HG03045 (cell line): ENCODE measurements at regions not wholly inside any gene's neighbourhood (a gene's known extent, or its start where the extent isn't known, plus 50 kb on each side); places are given as distances from the start of the nearest gene placed in this dataset.

Experiments
- ATAC-seq: cut with Tn5 transposase; IDR thresholded peaks from one replicate; pipeline ENCODE4 v1.9.1; 2021; ENCODE audit warnings: mild to moderate bottlenecking, moderate library complexity; ENCODE audit not compliant: unreplicated experiment

DNA sequence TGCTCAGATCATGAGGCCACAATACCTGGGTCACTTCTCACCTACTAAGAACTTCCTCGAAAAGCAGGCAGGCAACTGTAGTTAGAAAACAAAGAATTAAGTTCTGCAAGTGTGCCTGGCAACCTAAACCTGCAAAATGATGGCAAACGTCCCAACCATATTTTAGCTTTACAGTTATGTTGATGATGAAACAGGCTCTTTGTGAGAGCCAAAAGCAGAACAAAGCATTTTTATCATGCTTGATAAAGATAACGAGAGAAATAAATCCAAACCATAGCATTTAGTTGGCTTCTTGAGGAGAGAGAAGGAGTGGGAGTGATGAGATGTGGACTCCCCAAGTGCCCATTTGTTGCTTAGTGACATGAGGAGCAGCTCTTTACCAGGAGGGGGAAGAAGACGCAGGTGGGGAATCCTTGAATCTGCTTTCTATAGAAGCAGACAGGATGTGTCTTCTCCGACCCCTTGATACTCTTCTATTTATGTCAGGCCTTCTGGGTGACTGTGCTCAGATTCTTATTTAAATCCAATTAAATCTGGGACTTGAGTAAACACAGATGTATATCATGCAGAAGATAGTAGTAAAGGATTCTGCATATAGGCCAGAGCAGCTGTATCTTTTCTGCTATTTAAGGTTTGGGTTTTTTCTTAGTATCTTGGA is 221.2 kb downstream of the TMEM167A start:
- ATAC-seq, result no peak

DNA sequence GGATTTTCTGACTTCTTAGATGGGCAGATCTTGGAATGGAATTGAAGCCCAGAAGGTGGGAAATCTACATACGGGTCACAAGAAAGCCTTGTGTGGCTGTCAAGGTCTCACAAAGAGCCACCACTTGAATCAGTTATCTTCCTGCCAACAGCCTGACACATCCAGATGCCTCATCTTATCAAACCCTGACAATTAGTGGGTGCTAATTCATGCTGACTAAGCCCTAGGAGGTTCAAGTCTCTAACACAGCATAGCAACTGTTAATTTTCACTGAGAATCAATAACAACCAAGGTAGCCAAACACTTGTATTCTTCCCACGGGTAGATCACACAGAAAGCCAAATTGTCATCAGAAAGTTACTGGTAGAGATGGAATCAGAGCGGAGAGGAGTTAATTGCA is 222.2 kb downstream of the TMEM167A start:
- no peak for ATAC-seq

DNA sequence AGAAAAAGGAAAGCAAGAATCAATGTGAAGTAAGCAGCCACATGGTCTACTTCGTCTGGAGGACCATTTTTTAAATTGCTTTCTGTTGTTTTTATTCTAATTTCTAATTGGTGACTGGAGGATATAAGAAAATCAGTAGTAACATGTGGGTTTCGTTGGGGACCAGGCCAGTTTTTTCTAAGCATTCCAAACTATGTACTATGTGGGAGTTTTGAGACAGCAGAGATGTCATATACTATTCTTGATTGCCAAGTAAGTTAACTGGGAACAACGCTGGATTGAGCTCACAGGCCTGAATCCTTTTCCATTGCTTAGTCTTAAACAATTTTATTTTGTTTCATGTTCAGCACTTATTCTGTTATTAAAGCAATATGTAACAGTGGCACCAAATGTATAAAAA is 225.7 kb downstream of the TMEM167A start:
- ATAC-seq, result no peak

DNA sequence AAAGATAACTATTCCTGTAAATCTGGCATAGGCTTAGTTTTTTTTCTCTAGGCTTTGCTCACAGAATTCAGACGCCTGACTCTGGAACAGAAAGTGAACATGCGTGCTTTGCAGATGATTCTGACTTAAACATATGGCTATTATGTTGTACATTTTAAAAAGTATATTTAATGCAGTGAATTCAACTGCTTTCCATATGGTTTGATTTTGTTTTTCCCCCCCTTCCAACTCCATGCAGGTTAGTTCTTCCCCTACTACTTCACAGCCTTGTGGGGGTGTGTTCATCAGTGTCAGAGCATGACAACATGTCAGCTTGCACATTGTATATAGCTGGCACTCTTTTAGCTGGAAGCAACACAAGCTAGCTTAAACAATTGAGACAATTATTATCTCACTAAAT is 226.8 kb downstream of the TMEM167A start:
- no peak for ATAC-seq

DNA sequence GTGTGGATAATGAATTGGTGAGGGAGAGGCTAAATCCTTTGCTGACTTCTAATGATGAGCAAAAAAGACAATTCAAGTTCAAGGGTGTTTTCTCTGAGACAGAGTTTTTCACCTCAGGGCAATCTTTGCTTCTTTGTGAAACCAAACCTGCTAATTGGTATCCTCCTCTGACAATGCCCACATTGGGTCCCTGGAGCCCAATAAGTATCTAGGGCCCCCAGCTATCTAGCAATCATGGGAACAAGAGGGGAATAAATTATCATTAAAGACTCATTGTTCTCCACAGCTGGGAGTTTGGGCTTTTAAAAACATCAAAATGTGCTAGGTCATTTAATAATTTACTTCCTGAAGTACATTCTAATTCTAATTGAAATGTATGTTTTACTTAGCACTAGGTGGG is 227.3 kb downstream of the TMEM167A start:
- no peak for ATAC-seq

DNA sequence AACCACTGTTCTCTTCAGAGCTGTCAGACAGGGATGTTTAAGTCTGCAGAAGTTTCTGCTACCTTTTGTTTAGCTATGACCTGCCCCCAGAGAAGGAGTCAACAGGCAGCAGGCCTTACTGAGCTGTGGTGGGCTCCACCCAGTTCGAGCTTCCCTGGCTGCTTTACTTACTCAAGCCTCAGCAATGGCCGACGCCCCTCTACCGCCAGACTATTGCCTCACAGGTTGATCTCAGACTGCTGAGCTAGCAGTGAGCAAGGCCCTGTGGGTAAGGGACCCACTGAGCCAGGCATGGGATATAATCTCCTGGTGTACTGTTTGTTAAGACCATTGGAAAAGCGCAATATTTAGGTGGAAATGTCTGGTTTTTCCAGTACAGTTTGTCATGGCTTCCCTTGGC is 229.6 kb downstream of the TMEM167A start:
- no peak for ATAC-seq

DNA sequence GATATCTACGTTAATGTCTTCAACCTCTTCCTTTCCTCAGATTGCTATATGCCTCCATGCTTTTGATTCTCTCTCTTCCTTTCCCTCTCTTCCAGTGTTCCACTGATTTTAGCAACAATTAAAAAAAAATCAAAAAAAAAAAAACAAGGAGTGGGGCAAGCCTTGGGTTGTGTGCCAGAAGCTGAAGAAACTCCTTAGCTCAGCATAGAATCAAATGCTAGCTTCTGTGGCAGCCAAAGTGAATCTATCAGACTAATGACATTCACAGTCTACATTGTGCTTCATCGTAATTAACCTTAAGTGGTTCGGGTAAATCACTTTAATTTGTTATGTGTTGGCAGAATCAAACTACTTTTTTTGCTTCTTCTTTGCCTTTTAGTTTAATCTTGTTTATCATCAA is 237.3 kb downstream of the TMEM167A start:
- ATAC-seq, result no peak

DNA sequence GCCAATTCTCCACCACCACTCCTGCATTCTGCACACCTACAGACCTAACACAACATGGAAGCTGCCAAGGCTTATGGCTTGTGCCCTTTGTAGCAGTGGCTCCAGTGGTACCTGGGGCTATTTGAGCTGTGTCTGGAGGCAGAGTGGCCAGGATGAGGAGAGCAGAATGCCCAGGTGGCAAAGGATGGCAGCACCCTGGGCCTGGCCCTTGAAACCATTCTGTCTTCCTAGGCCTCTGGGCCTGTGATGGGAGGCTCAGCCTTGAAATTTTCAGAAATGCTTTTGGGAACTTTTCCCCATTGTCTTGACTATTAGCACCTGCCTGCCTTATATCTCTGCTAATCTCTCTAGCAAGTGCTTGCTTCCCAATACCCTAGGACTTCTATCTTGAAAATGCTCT is 241.7 kb downstream of the TMEM167A start:
- no peak for ATAC-seq

DNA sequence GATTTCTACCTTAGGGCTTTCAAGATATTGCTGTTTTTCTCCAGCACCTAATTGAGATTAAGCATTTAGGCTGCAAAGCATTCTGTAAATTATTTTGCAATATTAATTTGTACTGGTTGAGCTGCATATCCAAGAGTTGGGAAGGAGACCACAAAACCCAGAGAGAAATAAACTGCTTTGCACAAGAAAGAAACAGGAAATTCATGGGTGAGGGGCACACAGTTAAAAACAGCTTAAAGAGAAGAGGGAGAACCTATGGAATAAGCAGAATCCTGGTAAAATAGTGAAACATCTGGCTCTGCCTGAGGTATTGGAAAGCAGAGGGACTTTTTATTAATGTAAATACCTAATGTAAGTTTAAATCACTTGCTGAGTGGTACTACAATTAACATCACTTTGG is 243.0 kb downstream of the TMEM167A start:
- no peak for ATAC-seq

DNA sequence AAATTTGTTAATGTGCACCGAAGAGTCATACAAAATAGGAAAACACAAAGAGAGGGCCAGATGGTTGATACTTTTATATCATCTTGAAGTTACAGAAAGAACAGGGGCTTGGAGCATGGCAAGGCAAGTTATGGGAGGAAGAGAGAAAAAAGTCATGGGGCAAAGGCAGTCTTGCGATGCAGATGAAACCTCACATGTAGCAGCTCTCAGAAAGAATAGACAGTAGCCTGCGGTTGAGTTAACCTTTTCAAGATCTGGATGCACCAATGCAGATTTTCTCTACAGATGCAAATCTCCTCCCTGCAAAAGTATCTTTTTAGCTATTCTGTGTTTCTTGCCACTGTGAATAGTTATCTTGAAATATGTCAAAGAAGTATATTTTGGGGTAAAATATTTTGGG is 243.9 kb downstream of the TMEM167A start:
- no peak for ATAC-seq

DNA sequence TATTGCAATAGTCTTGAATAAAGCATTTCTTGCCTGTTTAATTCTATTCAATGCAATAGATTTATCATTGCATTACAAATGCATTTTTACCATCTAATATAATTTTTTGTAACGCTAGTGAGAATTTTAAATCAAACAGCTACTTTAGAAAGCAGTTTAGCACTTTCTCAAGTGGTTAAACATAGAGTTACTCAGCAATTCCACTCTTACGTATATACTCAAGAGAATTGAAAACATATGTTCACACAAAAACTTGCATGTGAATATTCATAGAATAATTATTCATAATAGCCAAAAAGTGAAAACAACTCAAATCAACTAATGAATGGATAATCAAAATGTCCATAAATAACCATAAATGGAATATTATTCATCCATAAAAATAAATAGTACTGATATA is 244.7 kb downstream of the TMEM167A start:
- no peak for ATAC-seq

DNA sequence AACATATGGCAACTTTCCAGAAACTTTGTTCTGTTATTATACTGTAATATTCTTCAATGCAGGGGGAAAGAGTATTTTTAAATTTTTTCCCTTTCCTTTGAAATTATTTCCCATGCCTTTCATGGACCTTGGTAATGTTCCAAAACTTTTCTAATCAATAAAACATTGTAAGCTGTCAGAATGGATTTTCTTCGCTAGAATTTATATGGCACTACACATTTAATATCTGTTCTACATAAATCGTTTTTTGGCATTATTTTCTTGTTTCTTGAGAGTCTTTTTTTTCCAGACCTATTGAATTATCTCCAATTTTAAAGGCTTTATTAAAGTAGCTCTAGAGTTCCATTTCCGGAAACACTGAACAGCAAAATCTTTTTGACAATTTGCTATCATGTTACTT is 249.0 kb downstream of the TMEM167A start:
- ATAC-seq, result no peak

DNA sequence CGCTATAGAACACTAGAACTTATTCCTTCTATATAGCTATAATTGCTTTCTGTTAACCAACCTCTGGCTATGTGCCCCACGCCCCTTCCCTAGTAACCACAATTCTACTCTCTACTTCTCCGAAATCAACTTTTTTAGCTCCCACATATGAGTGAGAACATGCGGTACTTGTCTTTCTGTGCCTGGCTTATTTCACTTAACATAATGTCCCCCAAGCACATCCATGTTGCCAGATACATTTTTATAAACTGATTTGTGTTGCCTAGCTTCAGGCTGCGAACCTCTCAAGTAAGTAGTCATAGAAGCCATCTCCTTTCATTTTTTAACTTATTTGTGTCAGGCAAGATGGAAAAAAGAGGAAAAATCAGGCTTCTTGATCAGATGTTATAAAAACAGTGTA is 249.5 kb downstream of the TMEM167A start:
- ATAC-seq, result no peak

DNA sequence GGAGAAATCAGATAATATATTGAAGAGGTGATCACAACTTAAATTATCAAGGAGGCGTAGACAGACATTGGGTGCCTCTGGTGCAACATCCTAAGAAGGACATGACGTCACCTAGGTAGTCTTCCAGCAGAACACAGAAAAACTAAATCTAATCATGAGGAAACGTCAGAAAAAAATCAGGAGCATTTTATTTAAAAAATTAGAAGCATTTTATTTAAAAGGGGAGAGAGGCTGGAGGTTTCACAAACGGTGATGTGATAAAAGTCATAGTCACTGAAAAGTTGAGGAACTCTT is 254.6 kb downstream of the TMEM167A start:
- no peak for ATAC-seq

DNA sequence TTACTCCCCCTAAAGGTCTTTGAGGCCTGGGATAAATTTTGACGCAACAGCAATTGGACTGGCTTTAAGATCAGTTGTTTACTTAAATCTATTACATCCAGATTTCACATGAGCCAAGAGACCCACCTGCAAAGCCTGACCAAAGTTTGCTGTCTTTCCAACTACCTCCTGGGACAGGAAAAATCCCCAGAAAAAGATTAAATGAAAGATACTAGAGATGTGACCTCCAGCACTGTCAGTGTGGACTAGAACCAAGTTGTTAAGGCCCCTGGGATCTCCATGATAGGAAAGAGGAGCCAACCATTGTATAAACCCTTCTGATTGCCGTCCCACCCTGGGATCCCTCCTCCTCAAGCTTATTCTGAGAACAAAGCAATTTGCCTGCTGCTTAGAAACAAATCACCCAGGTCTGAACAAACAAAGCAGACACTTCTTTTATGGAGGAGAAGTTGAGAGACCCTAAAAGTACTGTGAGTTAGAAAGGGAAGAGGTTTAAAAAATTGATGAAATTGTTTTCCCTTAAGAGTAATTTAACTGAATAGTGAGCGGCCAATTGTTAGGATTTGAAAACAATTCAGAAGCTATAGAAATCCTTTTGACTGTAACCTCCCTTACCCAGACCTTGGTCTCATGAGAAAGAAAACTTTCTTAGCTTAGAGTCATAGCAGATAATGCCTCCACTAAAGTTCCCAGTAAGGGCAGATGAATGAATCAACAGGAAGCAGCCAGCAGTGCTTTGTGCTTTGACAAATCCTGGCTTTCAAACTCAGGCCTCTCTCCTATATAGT is 255.2 kb downstream of the TMEM167A start:
- ATAC-seq, result no peak

DNA sequence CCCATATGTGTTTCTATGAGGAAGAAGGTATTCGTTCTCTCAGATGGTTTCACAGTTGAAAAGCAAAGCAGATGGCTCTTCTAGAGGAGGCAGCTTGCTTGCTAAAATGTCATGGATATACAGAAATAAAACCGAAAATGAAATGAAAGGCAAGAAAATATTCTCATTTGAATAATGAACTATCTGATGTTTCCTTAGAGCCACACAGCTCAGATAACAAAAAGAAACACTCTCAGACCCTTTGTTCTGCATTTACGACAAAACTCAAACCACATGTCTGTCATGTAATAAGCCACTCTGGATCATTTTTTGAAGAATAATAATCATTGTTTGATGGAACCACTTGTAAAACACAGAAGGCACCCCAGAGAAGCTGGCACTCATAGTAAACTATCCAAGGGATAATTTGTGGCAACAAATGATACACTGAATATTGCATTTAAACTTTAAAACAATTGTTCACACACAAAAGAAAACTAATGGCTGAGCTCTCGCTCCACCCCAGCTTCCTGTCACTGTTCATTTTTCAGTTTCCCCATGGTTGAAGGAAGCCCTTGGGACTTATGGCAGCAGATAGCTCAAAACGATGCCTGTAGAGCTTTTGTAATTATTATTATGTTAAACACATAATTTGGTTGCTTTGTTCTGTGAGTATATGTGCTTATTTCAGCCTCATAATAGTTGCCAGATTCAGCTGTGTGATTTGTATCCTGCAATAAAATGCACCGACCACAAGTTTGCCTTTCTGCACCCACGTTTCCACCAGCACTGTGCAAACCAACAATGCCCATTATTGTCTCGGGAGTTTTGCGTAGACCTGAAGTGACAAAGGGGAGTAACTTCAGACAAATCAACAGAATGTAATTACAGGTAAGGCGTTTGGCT is 256.0 kb downstream of the TMEM167A start:
- peak; percentile 85 for ATAC-seq

DNA sequence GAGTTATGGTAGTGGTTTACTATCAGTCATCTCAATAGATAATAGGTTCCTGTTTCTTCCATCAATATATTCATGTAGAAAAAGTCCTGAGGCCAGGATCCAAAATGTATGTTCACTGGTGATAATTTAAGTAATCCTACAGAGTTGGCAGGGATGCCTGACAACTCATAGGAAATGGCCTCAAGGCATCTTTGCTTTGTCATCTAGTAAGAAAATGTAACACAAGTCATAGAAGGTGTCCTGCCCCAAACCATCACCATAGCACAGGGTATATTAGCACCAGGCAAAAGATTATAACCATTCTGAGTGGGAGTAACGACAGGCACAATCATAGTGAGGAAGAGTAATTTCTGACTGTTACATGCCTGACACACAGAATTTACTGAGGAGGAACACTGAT is 257.0 kb downstream of the TMEM167A start:
- ATAC-seq, result no peak

DNA sequence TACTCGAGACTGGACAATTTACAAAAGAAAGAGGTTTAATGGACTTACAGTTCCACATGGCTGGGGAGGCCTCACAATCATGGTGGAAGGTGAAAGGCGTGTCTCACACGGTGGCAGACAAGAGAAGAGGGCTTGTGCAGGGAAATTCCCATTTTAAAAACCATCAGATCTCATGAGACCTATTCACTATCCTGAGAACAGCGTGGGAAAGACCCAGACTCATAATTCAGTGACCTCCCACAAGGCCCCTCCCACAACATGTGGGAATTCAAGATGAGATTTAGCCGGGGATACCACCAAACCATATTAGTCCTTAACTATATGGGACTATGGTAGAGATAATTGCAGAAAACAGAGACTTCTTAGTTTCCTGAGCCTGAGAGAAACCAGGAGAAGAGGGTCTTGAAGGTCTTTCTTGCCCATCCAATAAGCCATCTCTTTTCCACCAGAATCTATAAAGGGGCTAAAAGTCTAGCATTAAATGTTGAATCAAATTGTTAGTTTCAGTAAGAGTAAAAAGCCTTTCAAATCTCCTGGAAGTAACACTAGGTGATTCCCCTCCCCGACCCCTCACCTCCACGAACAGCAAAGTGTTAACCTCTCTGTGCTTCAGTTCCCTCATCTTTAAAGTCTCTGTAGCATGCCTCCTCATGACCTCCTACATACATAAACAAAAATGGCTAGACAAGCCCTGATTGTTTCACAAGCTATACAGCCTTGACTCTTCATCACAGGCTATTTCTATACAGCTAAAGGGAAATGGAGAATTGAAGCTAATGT is 259.1 kb downstream of the TMEM167A start:
- no peak for ATAC-seq

DNA sequence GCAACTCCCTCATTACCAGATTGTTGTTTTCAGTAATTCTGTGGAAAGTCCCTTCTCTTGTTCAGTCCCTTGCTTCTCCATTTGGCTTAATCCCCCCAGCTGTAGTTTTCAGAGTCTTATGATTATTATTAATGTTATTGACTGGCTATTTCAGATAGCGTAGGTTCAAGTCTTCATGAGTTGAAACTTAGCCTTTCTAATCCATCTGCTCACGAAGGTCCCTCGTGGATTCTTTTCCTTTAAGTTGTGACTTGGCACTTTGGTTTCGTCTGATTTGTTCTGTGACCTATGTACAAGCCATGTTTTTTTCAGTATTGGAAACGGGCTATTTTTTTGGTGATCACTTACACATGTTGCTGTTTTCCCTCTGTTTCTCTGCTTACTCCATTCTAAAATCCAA is 260.3 kb downstream of the TMEM167A start:
- no peak for ATAC-seq

DNA sequence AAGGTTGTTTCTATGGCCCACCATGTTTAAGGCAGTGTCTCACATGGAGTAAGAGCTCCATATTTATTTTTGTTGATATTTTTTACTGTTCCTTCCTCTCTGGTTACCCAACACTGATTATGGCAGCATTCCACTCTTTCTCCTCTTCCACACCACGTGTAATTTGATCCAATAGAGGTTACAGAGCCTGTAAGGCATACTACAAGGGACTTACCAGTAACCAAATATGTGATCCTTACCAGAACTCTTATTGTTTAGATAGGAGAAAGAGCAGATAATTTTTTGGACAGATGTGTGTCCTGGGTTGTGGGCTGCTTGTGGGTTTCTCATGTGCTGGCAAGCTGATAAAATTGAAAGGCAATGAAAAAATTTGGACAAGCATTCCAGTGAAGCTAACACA is 261.3 kb downstream of the TMEM167A start:
- no peak for ATAC-seq

DNA sequence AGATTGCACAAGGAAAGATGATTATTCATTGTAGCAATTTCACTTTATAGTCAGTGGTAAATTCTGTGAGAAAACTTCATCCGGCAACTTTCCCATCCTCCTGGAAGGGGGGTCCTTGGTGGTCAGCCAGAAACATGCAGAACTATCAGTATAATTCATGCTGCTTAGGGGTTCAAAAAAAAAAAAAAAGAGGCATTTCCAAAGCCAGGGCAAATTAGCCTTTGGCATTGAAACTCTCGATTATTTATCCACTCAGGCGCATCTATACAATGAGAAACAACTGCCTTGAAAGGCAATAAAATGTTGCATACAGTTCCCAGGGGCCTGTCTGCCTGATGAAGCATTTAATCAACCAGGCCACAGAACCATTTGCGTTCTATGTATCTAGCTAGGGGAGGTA is 263.3 kb downstream of the TMEM167A start:
- no peak for ATAC-seq
